SK-N-SH (cell line): ENCODE measurements at regions not wholly inside any gene's neighbourhood (a gene's known extent, or its start where the extent isn't known, plus 50 kb on each side); places are given as distances from the start of the nearest gene placed in this dataset.

ENCODE experiments used
- CTCF ChIA-PET: fragments of 300-600, 350-600 bp; formaldehyde crosslinking; extraction: SDS; loops from one replicate; lab custom pipeline; 2021; lab: Yijun Ruan, JAX
- POLR2A ChIA-PET: fragments of 350-600 bp; sonication (Branson Sonifier 250); formaldehyde crosslinking; extraction: SDS; loops from one replicate; lab custom pipeline; 2020; ENCODE audit warnings: antibody characterized with exemption, inconsistent platforms; lab: Yijun Ruan, JAX
- DNase-seq: peaks from one replicate; pipeline ENCODE4 v3.0.0; 2012
- H2AFZ ChIP-seq: fragments of 200-600 bp; sonication (generic); 2 replicates; pipeline ENCODE4 v1.8.1; 2016; ENCODE audit warnings: antibody characterized with exemption, mild to moderate bottlenecking, low read depth
- H3F3A ChIP-seq: fragments of 200-600 bp; sonication (generic); replicated peaks from 2 replicates; pipeline ENCODE3; 2016; ENCODE audit warnings: antibody characterized with exemption, mild to moderate bottlenecking; ENCODE audit not compliant: insufficient read depth
- H3K27ac ChIP-seq, 2 experiments: fragments of 200-500 bp in 1 of 2; fragments of 200-600 bp in 1 of 2; sonication (Bioruptor generic) in 1 of 2; sonication (generic), shearing (Covaris generic) in 1 of 2; 2 replicates each; pipeline versions ENCODE4 v1.5.1 to v1.6.1; 2014 to 2016; ENCODE audit warnings: low read depth in 2 of 2, inconsistent platforms in 1 of 2, low read length in 1 of 2, mild to moderate bottlenecking in 1 of 2, mixed read lengths in 1 of 2
- H3K27me3 ChIP-seq: fragments of 200-600 bp; sonication (generic), shearing (Covaris generic); 2 replicates; pipeline ENCODE4 v1.6.1; 2016; ENCODE audit warnings: mixed run types; ENCODE audit not compliant: insufficient read depth
- H3K36me3 ChIP-seq, 2 experiments: fragments of 200-500 bp in 1 of 2; fragments of 200-600 bp in 1 of 2; sonication (Bioruptor generic) in 1 of 2; sonication (generic) in 1 of 2; replicated peaks in 1 of 2; 2 replicates each; pipeline versions ENCODE3 to v1.5.1; 2014 to 2016; ENCODE audit warnings: low read length in 1 of 2, mild to moderate bottlenecking in 1 of 2; ENCODE audit not compliant: insufficient read depth in 2 of 2, control insufficient read depth in 1 of 2
- H3K4me1 ChIP-seq, 2 experiments: fragments of 200-500 bp in 1 of 2; fragments of 200-600 bp in 1 of 2; sonication (Bioruptor generic) in 1 of 2; sonication (generic), shearing (Covaris generic) in 1 of 2; 2 replicates each; pipeline versions ENCODE4 v1.5.1 to v1.6.1; 2014 to 2016; ENCODE audit warnings: low read depth in 1 of 2, low read length in 1 of 2, mixed run types in 1 of 2; ENCODE audit not compliant: insufficient read depth in 2 of 2, control insufficient read depth in 1 of 2
- H3K4me2 ChIP-seq: fragments of 200-600 bp; sonication (generic), shearing (Covaris generic); 2 replicates; pipeline ENCODE4 v1.6.1; 2017; ENCODE audit warnings: mixed run types
- H3K4me3 ChIP-seq, 2 experiments: fragments of 200-500 bp in 1 of 2; fragments of 200-600 bp in 1 of 2; sonication (Bioruptor generic) in 1 of 2; sonication (generic), shearing (Covaris generic) in 1 of 2; 2 replicates each; pipeline versions ENCODE4 v1.5.1 to v1.8.1; 2014 to 2016; ENCODE audit warnings: low read depth in 2 of 2, inconsistent platforms in 1 of 2, low read length in 1 of 2, mild to moderate bottlenecking in 1 of 2, mixed read lengths in 1 of 2, moderate library complexity in 1 of 2
- H3K79me2 ChIP-seq: fragments of 200-600 bp; sonication (generic); 2 replicates; pipeline ENCODE4 v1.8.1; 2017; ENCODE audit warnings: mild to moderate bottlenecking; ENCODE audit not compliant: insufficient read depth
- H3K9ac ChIP-seq: fragments of 200-600 bp; sonication (generic); 2 replicates; pipeline ENCODE4 v1.6.1; 2017; ENCODE audit warnings: mixed run types
- H3K9me2 ChIP-seq: fragments of 200-600 bp; sonication (generic); 2 replicates; pipeline ENCODE4 v1.6.1; 2017; ENCODE audit warnings: mixed run types
- H3K9me3 ChIP-seq: fragments of 200-600 bp; sonication (generic); 2 replicates; pipeline ENCODE4 v1.6.1; 2017; ENCODE audit warnings: mixed run types, mild to moderate bottlenecking, moderate library complexity
- H4K20me1 ChIP-seq: fragments of 200-600 bp; sonication (generic); 2 replicates; pipeline ENCODE4 v1.6.1; 2017; ENCODE audit warnings: mild to moderate bottlenecking, mixed run types; ENCODE audit not compliant: insufficient read depth
- CTCF ChIP-seq: fragments of 200-600 bp; sonication (generic); IDR thresholded peaks from 2 replicates; pipeline ENCODE4 v1.6.1; 2017; ENCODE audit warnings: antibody characterized with exemption, mild to moderate bottlenecking, moderate library complexity
- EP300 ChIP-seq, 2 experiments: IDR thresholded peaks; 2 replicates each; pipeline versions ENCODE4 v1.4.0 to v1.6.1; 2012; ENCODE audit warnings: borderline replicate concordance in 1 of 2, low read depth in 1 of 2, low read length in 1 of 2
- EZH2phosphoT487 ChIP-seq: fragments of 200-600 bp; sonication (generic); IDR thresholded peaks from 2 replicates; pipeline ENCODE4 v1.6.1; 2017; ENCODE audit warnings: low read depth, mixed run types, mild to moderate bottlenecking, antibody characterized with exemption, moderate library complexity, borderline replicate concordance
- FOSL2 ChIP-seq: IDR thresholded peaks from 2 replicates; pipeline ENCODE4 v1.4.0; 2012; ENCODE audit warnings: low read depth, mild to moderate bottlenecking, moderate library complexity, borderline replicate concordance
- FOXJ3 ChIP-seq: sonication (generic); formaldehyde crosslinking; IDR thresholded peaks from 2 replicates; pipeline ENCODE4 v1.5.1; 2020; ENCODE audit warnings: mild to moderate bottlenecking, missing genetic modification reagents
- GATA2 ChIP-seq: sonication (generic); formaldehyde crosslinking; IDR thresholded peaks from 2 replicates; pipeline ENCODE4 v1.5.0; 2020; ENCODE audit warnings: mild to moderate bottlenecking, missing genetic modification reagents
- JUND ChIP-seq: IDR thresholded peaks from 2 replicates; pipeline ENCODE4 v1.4.0; 2012
- MXI1 ChIP-seq: IDR thresholded peaks from 2 replicates; pipeline ENCODE4 v1.6.1; 2012; ENCODE audit warnings: mild to moderate bottlenecking, low read depth, low read length, improper control_type of control experiment
- POLR2AphosphoS5 ChIP-seq: IDR thresholded peaks from 2 replicates; pipeline ENCODE4 v1.6.1; 2012; ENCODE audit warnings: low read depth, low read length
- RAD21 ChIP-seq: IDR thresholded peaks from 2 replicates; pipeline ENCODE4 v1.6.1; 2012; ENCODE audit warnings: mild to moderate bottlenecking, low read length
- RCOR1 ChIP-seq: fragments of 150-350 bp; IDR thresholded peaks from 2 replicates; pipeline ENCODE4 v1.6.1; 2017; ENCODE audit warnings: antibody characterized with exemption, low read length
- SMC3 ChIP-seq: IDR thresholded peaks from 2 replicates; pipeline ENCODE4 v1.6.1; 2012; ENCODE audit warnings: low read depth, low read length, improper control_type of control experiment
- TEAD4 ChIP-seq: IDR thresholded peaks from 2 replicates; pipeline ENCODE4 v1.4.0; 2012; ENCODE audit warnings: mild to moderate bottlenecking, borderline replicate concordance; ENCODE audit not compliant: insufficient read depth
- WGBS: methylation state at CpG from one replicate; pipeline ENCODE4 v1.1.6; 2017; ENCODE audit warnings: low lambda C conversion rate; 5-methylcytosine and 5-hydroxymethylcytosine counted together
- TF ChIP-seq, protein P1 (sequence below): fragments of 150-350 bp; IDR thresholded peaks from 2 replicates; pipeline ENCODE4 v1.6.1; 2016; ENCODE audit warnings: mild to moderate bottlenecking, low read depth, low read length

- no peak overlapping the region for H3K4me2 ChIP-seq
- TF ChIP-seq FOSL2 (no peak), POLR2AphosphoS5 (no peak), GATA2 (CRISPR knock-in tag) (no peak), TEAD4 (no peak), RCOR1 (no peak), EZH2phosphoT487 (no peak), MXI1 (no peak), EP300 (IDR thresholded peaks at IDR 0.05; ENCODE audit: borderline replicate concordance in 1 of 2, low read depth in 1 of 2, low read length in 1 of 2) (no peak), SMC3 (no peak), RAD21 (no peak)
- CTCF ChIA-PET: interaction anchor here (0.9 to 3.5 kb wide), 4 partner anchors 14 to 404 kb away, joined by 3 to 12 read pairs (median 5); no protein-coding TSS in a partner anchor
- no peaks in the 10 kb centered on the region for H3F3A ChIP-seq
- H2AFZ ChIP-seq: no peak overlapping the region
- no peaks in the 10 kb centered on the region for H3K9me2 ChIP-seq
- POLR2A ChIA-PET: no interaction called here
- DNase-seq: no peak
- WGBS: 30% methylated on average over 5 of the region's 5 CpGs
- no peaks in the 10 kb centered on the region for H3K36me3 ChIP-seq
- H3K4me1 ChIP-seq: no peaks in the 10 kb centered on the region; a peak in 1 of 4 replicates
- H3K27ac ChIP-seq: no peak overlapping the region
- H3K79me2 ChIP-seq: no peaks in the 10 kb centered on the region
- no peak overlapping the region for H3K9ac ChIP-seq
- H4K20me1 ChIP-seq: no peaks in the 10 kb centered on the region
- no peak overlapping the region for H3K4me3 ChIP-seq
- H3K27me3 ChIP-seq: no peaks in the 10 kb centered on the region; the same call in 1 of the 2 replicates
- H3K9me3 ChIP-seq: no peaks in the 10 kb centered on the region
Observed at GRCh38 chr15:60128710-60129109, 124.6 kb downstream of the FOXB1 start.

DNA sequence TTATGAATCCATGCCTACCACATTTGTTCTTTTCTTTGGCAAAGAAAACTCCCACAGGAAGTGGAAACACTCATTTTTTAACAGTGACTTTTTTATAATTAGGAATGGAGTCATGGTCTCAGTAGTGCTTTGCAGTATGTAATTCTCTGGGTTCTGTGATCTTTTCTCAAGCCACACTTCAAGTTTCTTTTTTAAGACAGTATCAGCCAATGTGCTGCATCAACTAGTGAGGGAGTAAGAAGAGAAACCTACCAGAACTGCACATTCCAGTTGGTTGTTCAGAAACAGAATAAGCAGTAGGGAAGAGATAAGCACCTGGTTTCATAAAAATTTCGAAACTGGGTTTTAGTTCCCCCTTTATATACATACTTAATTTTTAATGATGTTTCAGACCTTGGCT lies 126.3 kb downstream of the FOXB1 start:
- Histone ChIP-seq H3K79me2 (no peaks in the 10 kb centered on the region), H3K9ac (no peak overlapping the region), H3K36me3 (no peaks in the 10 kb centered on the region), H2AFZ (no peak overlapping the region), H4K20me1 (no peaks in the 10 kb centered on the region), H3K27ac (no peak overlapping the region), H3K4me1 (no peaks in the 10 kb centered on the region; a peak in 1 of 4 replicates), H3K4me3 (no peak overlapping the region), H3K27me3 (peaks cover 9% of the 10 kb centered on the region; the same call in 1 of the 2 replicates), H3K9me2 (no peaks in the 10 kb centered on the region), H3K4me2 (no peak overlapping the region)
- CTCF ChIA-PET: interaction anchor here (0.6 to 1.4 kb wide), 3 partner anchors 198 to 376 kb away, joined by 3 read pairs; no protein-coding TSS in a partner anchor
- DNase-seq: no peak
- 0% methylated on average over 1 of the region's 1 CpG for WGBS
- POLR2A ChIA-PET: no interaction called here
- TF ChIP-seq JUND (no peak), MXI1 (no peak), FOXJ3 (CRISPR knock-in tag) (no peak), POLR2AphosphoS5 (no peak), CTCF (no peak)
- TF ChIP-seq, protein P1, sequence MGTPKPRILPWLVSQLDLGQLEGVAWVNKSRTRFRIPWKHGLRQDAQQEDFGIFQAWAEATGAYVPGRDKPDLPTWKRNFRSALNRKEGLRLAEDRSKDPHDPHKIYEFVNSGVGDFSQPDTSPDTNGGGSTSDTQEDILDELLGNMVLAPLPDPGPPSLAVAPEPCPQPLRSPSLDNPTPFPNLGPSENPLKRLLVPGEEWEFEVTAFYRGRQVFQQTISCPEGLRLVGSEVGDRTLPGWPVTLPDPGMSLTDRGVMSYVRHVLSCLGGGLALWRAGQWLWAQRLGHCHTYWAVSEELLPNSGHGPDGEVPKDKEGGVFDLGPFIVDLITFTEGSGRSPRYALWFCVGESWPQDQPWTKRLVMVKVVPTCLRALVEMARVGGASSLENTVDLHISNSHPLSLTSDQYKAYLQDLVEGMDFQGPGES: no peak
- TF ChIP-seq, all 33 proteins: peak for 0
- no peaks in the 10 kb centered on the region for H3K9me3 ChIP-seq
- no peaks in the 10 kb centered on the region for H3F3A ChIP-seq
